ENCODE measurements at regions not wholly inside any gene's neighbourhood (a gene's known extent, or its start where the extent isn't known, plus 50 kb on each side); places are given as distances from the start of the nearest gene placed in this dataset.

DNA sequence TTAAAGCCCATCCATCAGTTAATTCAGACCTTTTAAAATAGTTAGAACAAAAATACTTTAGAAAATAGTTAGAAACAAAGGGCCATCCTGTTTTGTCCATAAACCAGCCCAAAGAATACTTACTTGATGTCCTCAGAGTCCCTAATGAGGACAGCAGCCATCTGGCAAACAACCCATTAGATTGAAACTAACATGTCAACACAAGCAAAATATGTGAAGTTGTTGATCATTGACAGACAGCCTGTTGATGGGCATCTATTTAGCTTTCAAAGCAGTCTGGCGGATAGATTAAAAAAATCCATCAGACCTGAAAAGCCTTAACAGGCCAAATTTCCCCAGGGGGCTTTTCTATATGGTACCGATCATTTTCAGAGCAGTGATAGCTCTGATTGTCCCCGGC lies 154.2 kb upstream of the TSHZ2 start:
- Histone ChIP-seq H4K20me1 (ENCODE audit: insufficient read depth, low read length) (no peaks in the 10 kb centered on the region), H3K4me1 (ENCODE audit: low read length) (no peaks in the 10 kb centered on the region), H3K27me3 (ENCODE audit: low read depth, low read length) (peaks cover 48% of the 10 kb centered on the region), H2AFZ (ENCODE audit: low read depth, low read length) (no peak overlapping the region), H3K79me2 (ENCODE audit: low read length) (no peaks in the 10 kb centered on the region), H3K9ac (ENCODE audit: low read length) (no peak overlapping the region), H3K4me2 (ENCODE audit: low read length) (no peak overlapping the region), H3K36me3 (replicated peaks; ENCODE audit: low read depth, low read length) (no peaks in the 10 kb centered on the region), H3K4me3 (ENCODE audit: low read length) (no peak overlapping the region), H3K27ac (ENCODE audit: low read length) (no peak overlapping the region), H3K9me3 (ENCODE audit: insufficient read depth, low read length) (no peaks in the 10 kb centered on the region)
- no peak for TF ChIP-seq EZH2phosphoT487 (IDR thresholded peaks at IDR 0.05; ENCODE audit: low read depth)
- TF ChIP-seq, protein P1, sequence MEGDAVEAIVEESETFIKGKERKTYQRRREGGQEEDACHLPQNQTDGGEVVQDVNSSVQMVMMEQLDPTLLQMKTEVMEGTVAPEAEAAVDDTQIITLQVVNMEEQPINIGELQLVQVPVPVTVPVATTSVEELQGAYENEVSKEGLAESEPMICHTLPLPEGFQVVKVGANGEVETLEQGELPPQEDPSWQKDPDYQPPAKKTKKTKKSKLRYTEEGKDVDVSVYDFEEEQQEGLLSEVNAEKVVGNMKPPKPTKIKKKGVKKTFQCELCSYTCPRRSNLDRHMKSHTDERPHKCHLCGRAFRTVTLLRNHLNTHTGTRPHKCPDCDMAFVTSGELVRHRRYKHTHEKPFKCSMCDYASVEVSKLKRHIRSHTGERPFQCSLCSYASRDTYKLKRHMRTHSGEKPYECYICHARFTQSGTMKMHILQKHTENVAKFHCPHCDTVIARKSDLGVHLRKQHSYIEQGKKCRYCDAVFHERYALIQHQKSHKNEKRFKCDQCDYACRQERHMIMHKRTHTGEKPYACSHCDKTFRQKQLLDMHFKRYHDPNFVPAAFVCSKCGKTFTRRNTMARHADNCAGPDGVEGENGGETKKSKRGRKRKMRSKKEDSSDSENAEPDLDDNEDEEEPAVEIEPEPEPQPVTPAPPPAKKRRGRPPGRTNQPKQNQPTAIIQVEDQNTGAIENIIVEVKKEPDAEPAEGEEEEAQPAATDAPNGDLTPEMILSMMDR (IDR thresholded peaks at IDR 0.05; ENCODE audit: low read depth, low read length) = no peak

DNA sequence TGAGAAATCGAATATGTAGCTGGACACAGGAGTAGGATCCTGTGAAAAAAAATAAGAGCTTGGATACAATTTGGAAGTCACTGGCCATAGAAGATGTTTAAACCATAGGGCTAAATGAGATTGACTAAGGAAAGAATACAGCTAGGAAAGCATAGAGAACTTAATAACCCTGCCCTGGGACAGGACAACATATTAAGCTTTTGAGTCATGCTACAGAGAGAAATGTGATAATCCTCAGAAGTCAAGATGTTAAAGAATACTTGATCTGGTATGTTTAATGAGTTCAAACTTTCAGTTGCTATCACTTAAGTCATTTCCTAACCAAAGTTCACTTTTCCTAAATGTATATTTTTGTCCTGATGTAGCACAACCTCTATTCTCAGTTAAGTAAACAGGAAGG lies 154.6 kb upstream of the TSHZ2 start:
- no peaks in the 10 kb centered on the region for H3K79me2 ChIP-seq (ENCODE audit: low read length)
- H3K27me3 ChIP-seq (ENCODE audit: low read depth, low read length) = peaks cover 43% of the 10 kb centered on the region
- TF ChIP-seq EZH2phosphoT487 (IDR thresholded peaks at IDR 0.05; ENCODE audit: low read depth) = no peak
- TF ChIP-seq, protein P1 (IDR thresholded peaks at IDR 0.05; ENCODE audit: low read depth, low read length) = no peak
- H3K4me1 ChIP-seq (ENCODE audit: low read length) = no peaks in the 10 kb centered on the region
- H3K27ac ChIP-seq (ENCODE audit: low read length) = no peak overlapping the region
- no peak overlapping the region for H3K4me2 ChIP-seq (ENCODE audit: low read length)
- no peaks in the 10 kb centered on the region for H3K9me3 ChIP-seq (ENCODE audit: insufficient read depth, low read length)
- H4K20me1 ChIP-seq (ENCODE audit: insufficient read depth, low read length) = no peaks in the 10 kb centered on the region
- no peak overlapping the region for H3K9ac ChIP-seq (ENCODE audit: low read length)
- no peaks in the 10 kb centered on the region for H3K36me3 ChIP-seq (replicated peaks; ENCODE audit: low read depth, low read length)
- no peak overlapping the region for H3K4me3 ChIP-seq (ENCODE audit: low read length)
- no peak overlapping the region for H2AFZ ChIP-seq (ENCODE audit: low read depth, low read length)

DNA sequence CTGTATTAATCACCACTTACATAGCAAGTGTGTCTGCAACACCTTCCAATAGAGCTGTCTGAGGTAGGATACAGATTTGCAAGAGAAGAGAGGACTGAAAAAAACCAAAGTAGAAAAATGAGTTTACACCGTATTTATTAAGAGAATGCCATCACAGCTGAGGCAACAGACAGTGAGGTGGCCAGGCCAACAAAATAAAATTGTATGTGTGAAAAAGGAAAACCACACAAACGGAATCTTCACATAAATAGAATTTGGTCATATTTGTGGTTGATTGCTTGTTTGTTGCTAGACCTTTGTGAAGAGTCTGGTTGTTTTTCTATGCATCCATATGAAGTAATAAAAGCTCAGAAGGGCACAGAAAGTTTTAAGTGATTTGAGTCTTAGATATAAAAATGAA lies 157.8 kb upstream of the TSHZ2 start:
- no peaks in the 10 kb centered on the region for H3K79me2 ChIP-seq (ENCODE audit: low read length)
- no peaks in the 10 kb centered on the region for H3K4me1 ChIP-seq (ENCODE audit: low read length)
- no peak overlapping the region for H3K9ac ChIP-seq (ENCODE audit: low read length)
- H3K4me3 ChIP-seq (ENCODE audit: low read length) = no peak overlapping the region
- H3K36me3 ChIP-seq (replicated peaks; ENCODE audit: low read depth, low read length) = no peaks in the 10 kb centered on the region
- TF ChIP-seq EZH2phosphoT487 (IDR thresholded peaks at IDR 0.05; ENCODE audit: low read depth) = no peak
- TF ChIP-seq, protein P1 (IDR thresholded peaks at IDR 0.05; ENCODE audit: low read depth, low read length) = no peak
- no peak overlapping the region for H3K27ac ChIP-seq (ENCODE audit: low read length)
- peaks cover 53% of the 10 kb centered on the region for H3K27me3 ChIP-seq (ENCODE audit: low read depth, low read length)
- no peak overlapping the region for H2AFZ ChIP-seq (ENCODE audit: low read depth, low read length)
- no peaks in the 10 kb centered on the region for H4K20me1 ChIP-seq (ENCODE audit: insufficient read depth, low read length)
- no peaks in the 10 kb centered on the region for H3K9me3 ChIP-seq (ENCODE audit: insufficient read depth, low read length)
- no peak overlapping the region for H3K4me2 ChIP-seq (ENCODE audit: low read length)

DNA sequence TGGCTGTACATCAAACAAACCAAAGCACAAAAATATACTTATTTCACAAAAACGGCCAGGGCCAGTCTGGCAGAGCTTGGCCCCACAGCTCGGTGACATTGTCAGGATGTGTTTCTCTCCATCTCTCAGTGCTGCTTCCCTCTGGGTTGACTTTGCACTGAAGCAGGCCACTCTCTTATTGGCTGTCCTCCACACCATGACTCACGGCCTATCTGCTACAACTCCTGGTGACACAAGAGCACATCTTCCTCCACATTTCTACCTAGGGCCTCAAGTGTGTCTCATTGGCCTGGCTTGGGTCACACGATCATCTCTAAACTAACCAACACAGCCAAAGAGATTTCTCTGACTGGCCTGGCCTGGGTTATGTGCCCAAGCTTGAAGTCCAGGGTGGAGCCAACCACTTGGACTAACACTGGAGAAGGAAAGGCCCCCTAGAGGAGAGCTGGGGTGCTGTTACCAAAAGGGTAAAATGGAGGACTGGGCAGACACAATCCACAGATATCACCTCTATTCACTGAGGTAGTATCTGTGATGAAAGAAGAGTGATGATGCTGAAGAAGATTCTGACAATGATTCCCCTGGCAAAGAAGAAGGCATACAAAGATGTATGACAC lies 159.8 kb upstream of the TSHZ2 start:
- Histone ChIP-seq H3K79me2 (ENCODE audit: low read length) (no peaks in the 10 kb centered on the region), H3K9ac (ENCODE audit: low read length) (no peak overlapping the region), H3K4me2 (ENCODE audit: low read length) (no peak overlapping the region), H3K9me3 (ENCODE audit: insufficient read depth, low read length) (no peaks in the 10 kb centered on the region), H3K4me3 (ENCODE audit: low read length) (no peak overlapping the region), H3K27me3 (ENCODE audit: low read depth, low read length) (peaks cover 62% of the 10 kb centered on the region), H3K27ac (ENCODE audit: low read length) (no peak overlapping the region), H3K36me3 (replicated peaks; ENCODE audit: low read depth, low read length) (no peaks in the 10 kb centered on the region), H2AFZ (ENCODE audit: low read depth, low read length) (no peak overlapping the region), H4K20me1 (ENCODE audit: insufficient read depth, low read length) (no peaks in the 10 kb centered on the region), H3K4me1 (ENCODE audit: low read length) (no peaks in the 10 kb centered on the region)
- TF ChIP-seq, protein P1 (IDR thresholded peaks at IDR 0.05; ENCODE audit: low read depth, low read length) = peak; percentile 23
- TF ChIP-seq EZH2phosphoT487 (IDR thresholded peaks at IDR 0.05; ENCODE audit: low read depth) = no peak
